Fibroblast of peridontal ligament (primary cell): ENCODE measurements at regions not wholly inside any gene's neighbourhood (a gene's known extent, or its start where the extent isn't known, plus 50 kb on each side); places are given as distances from the start of the nearest gene placed in this dataset.

Experiments used
- DNase-seq: peaks from one replicate; pipeline ENCODE4 v3.0.0-alpha.2; 2010; ENCODE audit errors: extremely low read depth

- no peak for DNase-seq
Measured at GRCh38 chr6:25224242-25224641, 54.9 kb upstream of the CARMIL1 start.

DNA sequence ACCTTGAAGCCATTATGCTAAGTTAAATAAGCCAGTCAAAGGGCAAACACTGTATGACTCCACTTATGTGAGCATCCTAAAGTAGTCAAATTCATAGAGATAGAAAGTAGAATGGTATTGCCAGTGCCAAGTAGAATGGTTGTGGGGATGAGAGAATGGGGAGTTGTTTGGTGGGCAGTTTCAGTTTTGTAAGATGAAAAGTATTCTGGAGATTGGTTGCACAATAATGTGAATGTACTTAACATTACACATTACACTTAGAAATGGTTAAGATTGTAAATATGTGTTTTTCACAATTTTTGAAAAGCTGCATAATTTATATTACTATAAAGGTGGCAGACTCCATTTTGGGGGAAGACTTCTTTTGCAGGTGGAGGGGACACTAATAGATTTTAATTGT, 51.3 kb upstream of the CARMIL1 start:
- DNase-seq, result no peak
